ENCODE measurements at regions not wholly inside any gene's neighbourhood (a gene's known extent, or its start where the extent isn't known, plus 50 kb on each side); places are given as distances from the start of the nearest gene placed in this dataset.

DNA sequence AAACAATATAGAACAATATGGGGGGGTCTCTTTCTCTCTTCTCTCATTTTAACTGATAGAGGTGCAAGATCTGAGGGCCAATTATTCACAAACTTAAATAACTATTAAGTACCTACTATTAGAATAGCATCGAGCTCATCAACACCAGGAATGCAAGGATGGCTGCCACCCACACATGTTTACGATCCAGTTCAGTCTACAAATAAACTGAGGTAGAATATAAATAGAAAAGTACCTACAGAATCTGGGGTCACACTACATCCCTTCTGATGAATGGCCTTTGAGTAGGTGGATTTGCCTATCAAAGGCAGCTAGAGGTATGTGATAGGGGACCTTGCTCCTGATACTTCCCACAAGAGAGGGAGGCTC is 91.8 kb upstream of the ZNF366 start:
- ATAC-seq (ENCODE audit: low read depth), result no peak
- H3K27ac ChIP-seq (ENCODE audit: poor library complexity, severe bottlenecking), result peak overlapping the region; percentile 98

DNA sequence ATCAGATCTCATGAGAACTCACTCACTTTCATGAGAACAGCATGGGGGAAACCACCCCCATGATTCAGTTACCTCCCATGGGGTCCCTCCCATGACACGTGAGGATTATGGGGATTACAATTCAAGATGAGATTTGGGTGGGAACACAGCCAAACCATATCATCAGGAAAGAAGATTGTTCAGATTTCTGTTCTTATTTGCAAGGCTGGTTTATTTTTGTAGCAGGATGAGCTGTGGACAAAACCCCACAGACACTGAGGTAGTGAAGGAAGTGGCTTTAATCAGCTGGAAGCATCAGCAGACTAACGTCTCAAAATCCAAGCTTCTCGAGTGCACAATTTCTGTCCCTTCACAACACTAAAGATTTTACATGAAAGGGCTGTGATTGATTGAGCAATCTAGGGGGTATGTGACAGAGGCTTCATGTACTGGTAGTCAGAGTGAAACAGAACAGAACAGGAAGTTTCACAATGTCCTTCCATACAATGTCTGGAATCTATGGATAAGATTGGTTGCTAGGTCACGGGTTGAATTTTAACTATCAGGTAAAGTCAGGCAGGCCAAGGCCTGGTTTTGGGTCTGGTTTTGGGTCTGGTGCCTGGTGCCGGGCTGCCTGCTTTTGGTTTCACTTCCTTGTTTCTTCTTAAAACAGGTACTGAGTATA is 91.3 kb upstream of the ZNF366 start:
- Histone ChIP-seq H3K4me3 (ENCODE audit: severe bottlenecking) (no peak overlapping the region), H3K27me3 (ENCODE audit: insufficient read depth, poor library complexity, severe bottlenecking) (no peaks in the 10 kb centered on the region), H3K4me1 (ENCODE audit: insufficient read depth, poor library complexity, severe bottlenecking) (peaks cover 56% of the 10 kb centered on the region), H3K9me3 (ENCODE audit: severe bottlenecking) (no peaks in the 10 kb centered on the region), H3K27ac (ENCODE audit: poor library complexity, severe bottlenecking) (peak overlapping the region; percentile 98), H3K36me3 (ENCODE audit: low read depth) (no peaks in the 10 kb centered on the region)
- no peak for DNase-seq (ENCODE audit: low spot score)
- TF ChIP-seq, protein P1, sequence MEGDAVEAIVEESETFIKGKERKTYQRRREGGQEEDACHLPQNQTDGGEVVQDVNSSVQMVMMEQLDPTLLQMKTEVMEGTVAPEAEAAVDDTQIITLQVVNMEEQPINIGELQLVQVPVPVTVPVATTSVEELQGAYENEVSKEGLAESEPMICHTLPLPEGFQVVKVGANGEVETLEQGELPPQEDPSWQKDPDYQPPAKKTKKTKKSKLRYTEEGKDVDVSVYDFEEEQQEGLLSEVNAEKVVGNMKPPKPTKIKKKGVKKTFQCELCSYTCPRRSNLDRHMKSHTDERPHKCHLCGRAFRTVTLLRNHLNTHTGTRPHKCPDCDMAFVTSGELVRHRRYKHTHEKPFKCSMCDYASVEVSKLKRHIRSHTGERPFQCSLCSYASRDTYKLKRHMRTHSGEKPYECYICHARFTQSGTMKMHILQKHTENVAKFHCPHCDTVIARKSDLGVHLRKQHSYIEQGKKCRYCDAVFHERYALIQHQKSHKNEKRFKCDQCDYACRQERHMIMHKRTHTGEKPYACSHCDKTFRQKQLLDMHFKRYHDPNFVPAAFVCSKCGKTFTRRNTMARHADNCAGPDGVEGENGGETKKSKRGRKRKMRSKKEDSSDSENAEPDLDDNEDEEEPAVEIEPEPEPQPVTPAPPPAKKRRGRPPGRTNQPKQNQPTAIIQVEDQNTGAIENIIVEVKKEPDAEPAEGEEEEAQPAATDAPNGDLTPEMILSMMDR (IDR thresholded peaks at IDR 0.05; ENCODE audit: poor library complexity, severe bottlenecking), result no peak
- no peak for ATAC-seq (ENCODE audit: low read depth)

More for the DNA sequence above, 91.8 kb upstream of the ZNF366 start:
- Histone ChIP-seq H3K4me3 (ENCODE audit: severe bottlenecking) (no peak overlapping the region), H3K9me3 (ENCODE audit: severe bottlenecking) (no peaks in the 10 kb centered on the region), H3K36me3 (ENCODE audit: low read depth) (no peaks in the 10 kb centered on the region), H3K4me1 (ENCODE audit: insufficient read depth, poor library complexity, severe bottlenecking) (peaks cover 61% of the 10 kb centered on the region), H3K27me3 (ENCODE audit: insufficient read depth, poor library complexity, severe bottlenecking) (no peaks in the 10 kb centered on the region)
- TF ChIP-seq, protein P1 (IDR thresholded peaks at IDR 0.05; ENCODE audit: poor library complexity, severe bottlenecking), result no peak
- DNase-seq (ENCODE audit: low spot score), result no peak

DNA sequence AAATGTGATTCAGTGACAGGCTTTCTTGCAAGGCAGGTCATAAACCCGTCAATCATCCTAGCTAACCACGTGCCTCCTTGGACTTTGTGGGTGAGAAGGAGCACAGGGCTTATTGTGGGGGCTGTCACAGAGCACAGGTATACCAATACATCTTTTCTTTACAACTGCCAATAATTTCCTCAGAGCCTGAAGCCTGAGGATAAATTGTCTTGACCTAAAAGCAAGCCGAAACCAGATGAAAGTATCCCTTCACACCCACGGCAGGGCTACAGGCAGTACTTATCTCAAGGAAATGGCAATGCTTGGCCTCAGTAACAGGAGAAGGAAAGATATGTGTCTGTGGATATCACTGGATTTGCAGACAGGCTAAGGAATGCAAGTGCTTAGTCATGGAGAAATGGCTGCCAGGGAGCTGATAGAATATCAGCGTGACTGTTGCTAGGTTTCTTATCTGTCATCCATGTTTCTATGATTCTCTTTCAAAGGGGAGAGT is 90.3 kb upstream of the ZNF366 start:
- H3K9me3 ChIP-seq (ENCODE audit: severe bottlenecking), result no peaks in the 10 kb centered on the region
- peak; percentile 37; the same call in 2 of the 3 replicates for ATAC-seq (ENCODE audit: low read depth)
- no peak for DNase-seq (ENCODE audit: low spot score)
- H3K4me1 ChIP-seq (ENCODE audit: insufficient read depth, poor library complexity, severe bottlenecking), result peaks cover 48% of the 10 kb centered on the region
- H3K36me3 ChIP-seq (ENCODE audit: low read depth), result no peaks in the 10 kb centered on the region
- peak overlapping the region; percentile 98 for H3K27ac ChIP-seq (ENCODE audit: poor library complexity, severe bottlenecking)
- TF ChIP-seq, protein P1 (IDR thresholded peaks at IDR 0.05; ENCODE audit: poor library complexity, severe bottlenecking), result no peak
- no peaks in the 10 kb centered on the region for H3K27me3 ChIP-seq (ENCODE audit: insufficient read depth, poor library complexity, severe bottlenecking)
- H3K4me3 ChIP-seq (ENCODE audit: severe bottlenecking), result no peak overlapping the region

DNA sequence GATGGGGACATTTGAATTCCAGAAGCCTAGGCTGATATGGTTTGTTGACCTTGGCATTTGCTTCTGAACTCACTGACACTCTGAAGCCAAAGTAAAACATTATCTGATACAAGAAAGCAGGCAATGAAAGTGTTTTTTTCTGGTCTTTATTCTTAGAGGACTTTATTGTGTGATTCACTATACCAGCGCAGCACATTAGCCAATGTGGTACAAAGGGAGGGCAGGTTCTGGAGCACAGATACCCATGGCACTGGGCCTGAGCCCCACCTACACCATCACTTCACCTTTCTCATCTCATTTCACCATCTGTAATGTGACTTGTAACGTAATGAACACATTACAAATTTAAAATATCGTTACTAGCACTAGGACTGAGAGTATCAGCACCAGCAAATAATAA is 89.7 kb upstream of the ZNF366 start:
- ATAC-seq (ENCODE audit: low read depth) (no peak), DNase-seq (ENCODE audit: low spot score) (no peak)
- Histone ChIP-seq H3K27ac (ENCODE audit: poor library complexity, severe bottlenecking) (peak overlapping the region; percentile 98), H3K4me1 (ENCODE audit: insufficient read depth, poor library complexity, severe bottlenecking) (peaks cover 48% of the 10 kb centered on the region), H3K9me3 (ENCODE audit: severe bottlenecking) (no peaks in the 10 kb centered on the region), H3K36me3 (ENCODE audit: low read depth) (no peaks in the 10 kb centered on the region), H3K4me3 (ENCODE audit: severe bottlenecking) (no peak overlapping the region), H3K27me3 (ENCODE audit: insufficient read depth, poor library complexity, severe bottlenecking) (no peaks in the 10 kb centered on the region)
- TF ChIP-seq, protein P1 (IDR thresholded peaks at IDR 0.05; ENCODE audit: poor library complexity, severe bottlenecking), result no peak

DNA sequence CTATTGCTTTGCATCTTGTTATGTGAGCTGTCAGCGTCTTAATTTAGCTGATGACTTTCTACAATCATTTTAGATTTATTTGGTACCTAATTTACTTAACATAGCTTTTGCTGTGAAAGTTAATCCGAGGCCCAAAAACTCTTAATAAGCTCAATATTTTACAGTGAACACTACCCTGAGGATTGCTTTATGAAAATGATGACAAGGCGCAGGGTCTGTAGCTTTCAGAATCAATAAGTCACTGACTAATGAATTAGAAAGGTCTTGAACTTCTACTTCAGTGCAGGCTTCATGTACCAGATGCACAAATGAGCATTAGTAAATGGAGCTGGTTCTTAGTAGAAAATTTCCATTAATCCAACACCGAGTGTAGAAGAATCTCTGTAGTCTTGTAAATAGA is 81.4 kb upstream of the ZNF366 start:
- no peaks in the 10 kb centered on the region for H3K27me3 ChIP-seq (ENCODE audit: insufficient read depth, poor library complexity, severe bottlenecking)
- H3K27ac ChIP-seq (ENCODE audit: poor library complexity, severe bottlenecking), result no peak overlapping the region
- no peak for ATAC-seq (ENCODE audit: low read depth)

More for the DNA sequence above, 81.4 kb upstream of the ZNF366 start:
- no peak overlapping the region for H3K4me3 ChIP-seq (ENCODE audit: severe bottlenecking)
- TF ChIP-seq, protein P1 (IDR thresholded peaks at IDR 0.05; ENCODE audit: poor library complexity, severe bottlenecking), result no peak
- DNase-seq (ENCODE audit: low spot score), result no peak
- H3K9me3 ChIP-seq (ENCODE audit: severe bottlenecking), result no peaks in the 10 kb centered on the region
- H3K4me1 ChIP-seq (ENCODE audit: insufficient read depth, poor library complexity, severe bottlenecking), result no peaks in the 10 kb centered on the region
- H3K36me3 ChIP-seq (ENCODE audit: low read depth), result no peaks in the 10 kb centered on the region

Measured in RWPE2 (cell line).